ENCODE measurements at regions not wholly inside any gene's neighbourhood (a gene's known extent, or its start where the extent isn't known, plus 50 kb on each side); places are given as distances from the start of the nearest gene placed in this dataset. TPM values are rescaled to one million over a fixed set of nuclear protein-coding genes. Genes with fewer than 3 reads are reported as not detected.

- no peak overlapping the region for H3K27ac ChIP-seq (ENCODE audit: low read depth in 2 of 2, low read length in 2 of 2)
- intact Hi-C loops (cut with DNase I) = no loop called here
- no peak overlapping the region for H3K4me3 ChIP-seq (ENCODE audit: low read length in 3 of 3)
- no peaks in the 10 kb centered on the region for H3K36me3 ChIP-seq (ENCODE audit: control insufficient read depth in 2 of 3, insufficient read depth in 3 of 3, low read length in 3 of 3)
- no peak overlapping the region for H3K9ac ChIP-seq (ENCODE audit: low read length in 3 of 3)
- peaks cover 0 to 3% (median 0%) of the 10 kb centered on the region in 3 donors for H3K9me3 ChIP-seq (ENCODE audit: control insufficient read depth in 2 of 3, insufficient read depth in 1 of 3, low read length in 3 of 3)
- no peak for TF ChIP-seq CTCF (IDR thresholded peaks at IDR 0.05; ENCODE audit: borderline replicate concordance, extremely low read depth, insufficient read depth)
- FAIRE-seq = no peak
- DNase-seq = no peak
- no peaks in the 10 kb centered on the region for H3K27me3 ChIP-seq (ENCODE audit: control insufficient read depth, insufficient read depth, low read length)
- H3K4me1 ChIP-seq (ENCODE audit: control insufficient read depth in 2 of 3, insufficient read depth in 2 of 3, low read depth in 1 of 3, low read length in 3 of 3) = no peaks in the 10 kb centered on the region
Measured at GRCh38 chr4:147428583-147428982, 52.3 kb upstream of the EDNRA start.

- DNase-seq (no peak), FAIRE-seq (no peak)
- Histone ChIP-seq H3K9ac (ENCODE audit: low read length in 3 of 3) (no peak overlapping the region), H3K27ac (ENCODE audit: low read depth in 2 of 2, low read length in 2 of 2) (no peak overlapping the region), H3K4me3 (ENCODE audit: low read length in 3 of 3) (no peak overlapping the region), H3K9me3 (ENCODE audit: control insufficient read depth in 2 of 3, insufficient read depth in 1 of 3, low read length in 3 of 3) (peaks cover 0 to 3% (median 0%) of the 10 kb centered on the region in 3 donors), H3K4me1 (ENCODE audit: control insufficient read depth in 2 of 3, insufficient read depth in 2 of 3, low read depth in 1 of 3, low read length in 3 of 3) (no peaks in the 10 kb centered on the region), H3K36me3 (ENCODE audit: control insufficient read depth in 2 of 3, insufficient read depth in 3 of 3, low read length in 3 of 3) (no peaks in the 10 kb centered on the region), H3K27me3 (ENCODE audit: control insufficient read depth, insufficient read depth, low read length) (no peaks in the 10 kb centered on the region)
- no peak for TF ChIP-seq CTCF (IDR thresholded peaks at IDR 0.05; ENCODE audit: borderline replicate concordance, extremely low read depth, insufficient read depth)
- intact Hi-C loops (cut with DNase I) = no loop called here
Measured at GRCh38 chr4:147430111-147430510, 50.8 kb upstream of the EDNRA start.

Small RNAs in the stretch of these regions (microRNA-seq; reads per million reads assigned to microRNA genes)
- not detected for gene MIR548G

Measured in kidney (tissue), 13 donors.